Thyroid gland (tissue), 4 donors: ENCODE measurements at regions not wholly inside any gene's neighbourhood (a gene's known extent, or its start where the extent isn't known, plus 50 kb on each side); places are given as distances from the start of the nearest gene placed in this dataset.

Experiments
- DNase-seq, 2 donors: peaks; one replicate each; pipeline ENCODE4 v3.0.0-alpha.2; 2019
- H3K27ac ChIP-seq, 3 donors: fragments of 200-600 bp; sonication (generic); 1 replicate in 2 of 3; 2 replicates in 1 of 3; pipeline ENCODE4 v1.5.1; 2016 to 2019; ENCODE audit warnings: mild to moderate bottlenecking in 1 of 3, moderate library complexity in 1 of 3
- H3K27me3 ChIP-seq: fragments of 200-600 bp; sonication (generic); one replicate; pipeline ENCODE4 v1.5.1; 2019
- H3K36me3 ChIP-seq, 2 donors: fragments of 200-600 bp; sonication (generic); one replicate each; pipeline ENCODE4 v1.5.1; 2016 to 2019
- H3K4me1 ChIP-seq, 2 donors: fragments of 200-600 bp; sonication (generic); one replicate each; pipeline ENCODE4 v1.5.1; 2017 to 2019
- H3K4me3 ChIP-seq, 3 donors: fragments of 200-600 bp; sonication (generic); replicated peaks in 1 of 3; 1 replicate in 2 of 3; 2 replicates in 1 of 3; pipeline ENCODE4 v1.5.1; 2016; ENCODE audit warnings: mild to moderate bottlenecking in 1 of 3
- H3K9me3 ChIP-seq: fragments of 200-600 bp; sonication (generic); one replicate; pipeline ENCODE4 v1.5.1; 2017
- CTCF ChIP-seq, 6 experiments: fragments of 200-600 bp in 3 of 6; fragments of 450-650 bp in 3 of 6; sonication (generic) in 3 of 6; IDR thresholded peaks; one replicate each; pipeline ENCODE4 v1.5.1; 2016 to 2019; ENCODE audit warnings: antibody characterized with exemption in 6 of 6, mild to moderate bottlenecking in 2 of 6, inconsistent platforms in 1 of 6, moderate library complexity in 1 of 6
- POLR2A ChIP-seq, 2 donors: fragments of 450-650 bp; IDR thresholded peaks; one replicate each; pipeline ENCODE4 v1.6.1; 2017; ENCODE audit warnings: antibody characterized with exemption in 2 of 2, mild to moderate bottlenecking in 2 of 2, moderate library complexity in 1 of 2
- WGBS, 2 donors: methylation state at CpG; one replicate each; pipeline ENCODE4 v1.1.5; 2017; 5-methylcytosine and 5-hydroxymethylcytosine counted together
- intact Hi-C: fragments of 100-400 bp; cut with DNase I; formaldehyde crosslinking; loops from one replicate; pipeline ENCODE4 v1.15.1; 2023

GRCh38 chr14:101118746-101119591 is 215.4 kb upstream of the RTL1 start:
- intact Hi-C loops: no loop called here
- 75 to 78% methylated on average over 19 to 20 of the region's 20 CpGs for WGBS, 2 donors
- Histone ChIP-seq H3K36me3 (no peaks in the 10 kb centered on the region), H3K4me1 (no peaks in the 10 kb centered on the region), H3K27me3 (no peaks in the 10 kb centered on the region), H3K9me3 (no peaks in the 10 kb centered on the region), H3K27ac (no peak overlapping the region), H3K4me3 (no peak overlapping the region)
- no peak for TF ChIP-seq CTCF (IDR thresholded peaks at IDR 0.05)
- TF ChIP-seq POLR2A (IDR thresholded peaks at IDR 0.05): no peak
- no peak for DNase-seq

- TF ChIP-seq CTCF (IDR thresholded peaks at IDR 0.05): no peak
- Histone ChIP-seq H3K4me3 (no peak overlapping the region), H3K36me3 (no peaks in the 10 kb centered on the region), H3K27ac (no peak overlapping the region), H3K9me3 (no peaks in the 10 kb centered on the region), H3K27me3 (no peaks in the 10 kb centered on the region), H3K4me1 (no peaks in the 10 kb centered on the region)
- no peak for DNase-seq
- intact Hi-C loops: no loop called here
- WGBS, 2 donors: 59 to 67% methylated on average over 20 of the region's 20 CpGs
Observed at GRCh38 chr14:101119830-101120571, 216.5 kb upstream of the RTL1 start.

GRCh38 chr14:101120641-101121507 is 217.4 kb upstream of the RTL1 start:
- H3K27me3 ChIP-seq: no peaks in the 10 kb centered on the region
- H3K4me1 ChIP-seq: no peaks in the 10 kb centered on the region
- intact Hi-C loops: no loop called here
- H3K4me3 ChIP-seq: no peak overlapping the region
- H3K9me3 ChIP-seq: no peaks in the 10 kb centered on the region
- peak in 1 of 2 donors; percentile 11 for DNase-seq
- WGBS, 2 donors: 74 to 80% methylated on average over 16 of the region's 19 CpGs
- no peaks in the 10 kb centered on the region for H3K36me3 ChIP-seq
- no peak overlapping the region for H3K27ac ChIP-seq
- TF ChIP-seq POLR2A (IDR thresholded peaks at IDR 0.05): no peak
- no peak for TF ChIP-seq CTCF (IDR thresholded peaks at IDR 0.05)

- no peaks in the 10 kb centered on the region for H3K36me3 ChIP-seq
- H3K9me3 ChIP-seq: no peaks in the 10 kb centered on the region
- no peak overlapping the region for H3K27ac ChIP-seq
- H3K4me3 ChIP-seq: no peak overlapping the region
- no peak for TF ChIP-seq POLR2A (IDR thresholded peaks at IDR 0.05)
- TF ChIP-seq CTCF (IDR thresholded peaks at IDR 0.05): no peak
- WGBS, 2 donors: 95 to 96% methylated on average over 7 to 13 of the region's 13 CpGs
- H3K27me3 ChIP-seq: no peaks in the 10 kb centered on the region
- intact Hi-C loops: no loop called here
- no peaks in the 10 kb centered on the region for H3K4me1 ChIP-seq
- no peak for DNase-seq
Observed at GRCh38 chr14:101121508-101122139, 218.1 kb upstream of the RTL1 start.
